ENCODE measurements at regions not wholly inside any gene's neighbourhood (a gene's known extent, or its start where the extent isn't known, plus 50 kb on each side); places are given as distances from the start of the nearest gene placed in this dataset.

DNA sequence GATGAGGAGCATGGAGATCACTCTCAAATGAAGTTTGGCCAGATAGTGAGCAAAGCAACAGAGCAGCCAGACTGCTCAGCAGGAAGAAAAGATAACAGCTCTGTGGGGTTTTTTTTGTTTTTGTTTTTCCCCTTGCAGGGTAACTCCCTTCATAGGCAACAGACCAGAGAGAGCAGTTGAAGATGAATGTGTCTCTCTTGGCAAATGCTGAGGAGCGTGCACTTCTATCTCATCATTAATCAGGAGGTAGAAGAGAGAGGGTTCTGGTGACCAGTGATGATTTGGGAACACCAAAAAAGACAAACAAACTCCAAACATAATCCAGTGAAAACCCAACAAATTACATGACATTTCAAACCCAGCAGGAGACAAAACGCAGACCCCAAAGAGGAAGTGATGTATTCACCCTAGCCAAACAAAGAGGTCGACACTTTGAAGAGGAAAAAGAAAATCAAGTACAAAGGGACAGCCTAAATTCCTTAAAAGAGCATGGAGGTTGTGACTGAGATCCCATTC lies 66.2 kb upstream of the RREB1 start (continued):
- TF ChIP-seq POU5F1 (IDR thresholded peaks at IDR 0.05; ENCODE audit: borderline replicate concordance, low read depth, low read length, partially characterized antibody): no peak
- no peak for TF ChIP-seq ETS2 (tag; IDR thresholded peaks at IDR 0.05; ENCODE audit: borderline replicate concordance, poor library complexity, severe bottlenecking)
- TF ChIP-seq, protein P1, sequence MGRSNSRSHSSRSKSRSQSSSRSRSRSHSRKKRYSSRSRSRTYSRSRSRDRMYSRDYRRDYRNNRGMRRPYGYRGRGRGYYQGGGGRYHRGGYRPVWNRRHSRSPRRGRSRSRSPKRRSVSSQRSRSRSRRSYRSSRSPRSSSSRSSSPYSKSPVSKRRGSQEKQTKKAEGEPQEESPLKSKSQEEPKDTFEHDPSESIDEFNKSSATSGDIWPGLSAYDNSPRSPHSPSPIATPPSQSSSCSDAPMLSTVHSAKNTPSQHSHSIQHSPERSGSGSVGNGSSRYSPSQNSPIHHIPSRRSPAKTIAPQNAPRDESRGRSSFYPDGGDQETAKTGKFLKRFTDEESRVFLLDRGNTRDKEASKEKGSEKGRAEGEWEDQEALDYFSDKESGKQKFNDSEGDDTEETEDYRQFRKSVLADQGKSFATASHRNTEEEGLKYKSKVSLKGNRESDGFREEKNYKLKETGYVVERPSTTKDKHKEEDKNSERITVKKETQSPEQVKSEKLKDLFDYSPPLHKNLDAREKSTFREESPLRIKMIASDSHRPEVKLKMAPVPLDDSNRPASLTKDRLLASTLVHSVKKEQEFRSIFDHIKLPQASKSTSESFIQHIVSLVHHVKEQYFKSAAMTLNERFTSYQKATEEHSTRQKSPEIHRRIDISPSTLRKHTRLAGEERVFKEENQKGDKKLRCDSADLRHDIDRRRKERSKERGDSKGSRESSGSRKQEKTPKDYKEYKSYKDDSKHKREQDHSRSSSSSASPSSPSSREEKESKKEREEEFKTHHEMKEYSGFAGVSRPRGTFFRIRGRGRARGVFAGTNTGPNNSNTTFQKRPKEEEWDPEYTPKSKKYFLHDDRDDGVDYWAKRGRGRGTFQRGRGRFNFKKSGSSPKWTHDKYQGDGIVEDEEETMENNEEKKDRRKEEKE (IDR thresholded peaks at IDR 0.05; ENCODE audit: borderline replicate concordance in 1 of 2, control insufficient read depth in 1 of 2, low read depth in 2 of 2, low read length in 1 of 2): 0 out of 4 replicates have a peak, but pooled peaks of 1 of the 2 experiments have one; percentile 45
- TF ChIP-seq ZC3H11A (IDR thresholded peaks at IDR 0.05; ENCODE audit: low read depth, low read length): no peak
- peak; percentile 41 for TF ChIP-seq MTA1 (IDR thresholded peaks at IDR 0.05; ENCODE audit: borderline replicate concordance)
- no peak for TF ChIP-seq PURB (CRISPR knock-in tag; IDR thresholded peaks at IDR 0.05; ENCODE audit: low read depth)
- peak; percentile 56 for TF ChIP-seq HINFP (tag; conservative IDR thresholded peaks at IDR 0.05; ENCODE audit: low read depth)
- TF ChIP-seq RAD21 (CRISPR knock-in tag; conservative IDR thresholded peaks at IDR 0.05 in 1 of 2, IDR thresholded peaks at IDR 0.05 in 1 of 2): no peak; a peak in 1 of 4 replicates
- no peak for TF ChIP-seq CLOCK (CRISPR knock-in tag; IDR thresholded peaks at IDR 0.05; ENCODE audit: borderline replicate concordance)
- 0 out of 2 replicates have a peak, but pooled peaks have one; percentile 36 for TF ChIP-seq ZBTB2 (IDR thresholded peaks at IDR 0.05)
- TF ChIP-seq CREM (IDR thresholded peaks at IDR 0.05; ENCODE audit: low read depth): no peak
- no peak for TF ChIP-seq CREB1 (IDR thresholded peaks at IDR 0.05)
- TF ChIP-seq CREB1 (CRISPR knock-in tag; IDR thresholded peaks at IDR 0.05): no peak
- TF ChIP-seq, protein P2, sequence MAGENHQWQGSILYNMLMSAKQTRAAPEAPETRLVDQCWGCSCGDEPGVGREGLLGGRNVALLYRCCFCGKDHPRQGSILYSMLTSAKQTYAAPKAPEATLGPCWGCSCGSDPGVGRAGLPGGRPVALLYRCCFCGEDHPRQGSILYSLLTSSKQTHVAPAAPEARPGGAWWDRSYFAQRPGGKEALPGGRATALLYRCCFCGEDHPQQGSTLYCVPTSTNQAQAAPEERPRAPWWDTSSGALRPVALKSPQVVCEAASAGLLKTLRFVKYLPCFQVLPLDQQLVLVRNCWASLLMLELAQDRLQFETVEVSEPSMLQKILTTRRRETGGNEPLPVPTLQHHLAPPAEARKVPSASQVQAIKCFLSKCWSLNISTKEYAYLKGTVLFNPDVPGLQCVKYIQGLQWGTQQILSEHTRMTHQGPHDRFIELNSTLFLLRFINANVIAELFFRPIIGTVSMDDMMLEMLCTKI (IDR thresholded peaks at IDR 0.05; ENCODE audit: partially characterized antibody): no peak
- TF ChIP-seq JUND (IDR thresholded peaks at IDR 0.05; ENCODE audit: borderline replicate concordance, low read depth, low read length): peak; percentile 51; the same call in 1 of the 2 replicates
- no peak for TF ChIP-seq JUND (tag; IDR thresholded peaks at IDR 0.05; ENCODE audit: borderline replicate concordance, low read depth, low read length)
- 0 out of 2 replicates have a peak, but pooled peaks have one; percentile 38 for TF ChIP-seq MIER1 (IDR thresholded peaks at IDR 0.05; ENCODE audit: low read depth)

All from K562 (cell line).